ENCODE measurements at regions not wholly inside any gene's neighbourhood (a gene's known extent, or its start where the extent isn't known, plus 50 kb on each side); places are given as distances from the start of the nearest gene placed in this dataset.

- H3K27me3 ChIP-seq (replicated peaks; ENCODE audit: control insufficient read depth, insufficient read depth, low read length), result no peaks in the 10 kb centered on the region
- no peak for TF ChIP-seq CTCF (IDR thresholded peaks at IDR 0.05; ENCODE audit: insufficient read depth, low read length, poor library complexity, severe bottlenecking)
- DNase-seq (ENCODE audit: extremely low read depth, insufficient read length), result no peak
- no peaks in the 10 kb centered on the region for H3K36me3 ChIP-seq (ENCODE audit: control insufficient read depth, insufficient read depth, low read length)
- H3K4me3 ChIP-seq (replicated peaks; ENCODE audit: low read depth, low read length), result no peak overlapping the region
These were observed 193.0 kb upstream of the ZNF217 start for GRCh38 chr20:53786445-53787267.

GRCh38 chr20:53786071-53786444 lies 192.4 kb upstream of the ZNF217 start:
- DNase-seq (ENCODE audit: extremely low read depth, insufficient read length), result no peak
- no peak for TF ChIP-seq CTCF (IDR thresholded peaks at IDR 0.05; ENCODE audit: insufficient read depth, low read length, poor library complexity, severe bottlenecking)
- H3K4me3 ChIP-seq (replicated peaks; ENCODE audit: low read depth, low read length), result no peak overlapping the region
- no peaks in the 10 kb centered on the region for H3K36me3 ChIP-seq (ENCODE audit: control insufficient read depth, insufficient read depth, low read length)
- H3K27me3 ChIP-seq (replicated peaks; ENCODE audit: control insufficient read depth, insufficient read depth, low read length), result no peaks in the 10 kb centered on the region

DNA sequence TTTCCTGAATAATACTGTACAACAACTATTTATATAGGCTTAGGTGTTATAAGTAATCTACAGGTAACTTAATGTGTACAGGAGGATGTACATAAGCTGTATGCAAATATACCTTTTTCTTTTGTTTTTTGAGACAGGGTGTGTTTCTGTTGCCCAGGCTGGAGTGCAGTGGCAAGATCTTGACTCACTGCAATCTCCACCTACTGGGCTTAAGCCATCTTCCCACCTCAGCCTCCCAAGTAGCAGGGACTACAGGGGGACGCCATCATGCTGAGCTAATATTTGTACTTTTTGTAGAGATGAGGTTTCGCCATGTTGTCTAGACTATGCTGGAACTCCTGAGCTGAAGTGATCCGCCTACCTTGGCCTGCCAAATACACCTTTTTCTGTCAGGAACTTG lies 191.7 kb upstream of the ZNF217 start:
- no peak for TF ChIP-seq CTCF (IDR thresholded peaks at IDR 0.05; ENCODE audit: insufficient read depth, low read length, poor library complexity, severe bottlenecking)
- no peak for DNase-seq (ENCODE audit: extremely low read depth, insufficient read length)
- Histone ChIP-seq H3K27me3 (replicated peaks; ENCODE audit: control insufficient read depth, insufficient read depth, low read length) (no peaks in the 10 kb centered on the region), H3K4me3 (replicated peaks; ENCODE audit: low read depth, low read length) (no peak overlapping the region), H3K36me3 (ENCODE audit: control insufficient read depth, insufficient read depth, low read length) (no peaks in the 10 kb centered on the region)

- TF ChIP-seq CTCF (IDR thresholded peaks at IDR 0.05; ENCODE audit: insufficient read depth, low read length, poor library complexity, severe bottlenecking), result no peak
- DNase-seq (ENCODE audit: extremely low read depth, insufficient read length), result no peak
- H3K4me3 ChIP-seq (replicated peaks; ENCODE audit: low read depth, low read length), result no peak overlapping the region
- no peaks in the 10 kb centered on the region for H3K27me3 ChIP-seq (replicated peaks; ENCODE audit: control insufficient read depth, insufficient read depth, low read length)
- no peaks in the 10 kb centered on the region for H3K36me3 ChIP-seq (ENCODE audit: control insufficient read depth, insufficient read depth, low read length)
These were observed 190.1 kb upstream of the ZNF217 start for GRCh38 chr20:53783768-53784167.

DNA sequence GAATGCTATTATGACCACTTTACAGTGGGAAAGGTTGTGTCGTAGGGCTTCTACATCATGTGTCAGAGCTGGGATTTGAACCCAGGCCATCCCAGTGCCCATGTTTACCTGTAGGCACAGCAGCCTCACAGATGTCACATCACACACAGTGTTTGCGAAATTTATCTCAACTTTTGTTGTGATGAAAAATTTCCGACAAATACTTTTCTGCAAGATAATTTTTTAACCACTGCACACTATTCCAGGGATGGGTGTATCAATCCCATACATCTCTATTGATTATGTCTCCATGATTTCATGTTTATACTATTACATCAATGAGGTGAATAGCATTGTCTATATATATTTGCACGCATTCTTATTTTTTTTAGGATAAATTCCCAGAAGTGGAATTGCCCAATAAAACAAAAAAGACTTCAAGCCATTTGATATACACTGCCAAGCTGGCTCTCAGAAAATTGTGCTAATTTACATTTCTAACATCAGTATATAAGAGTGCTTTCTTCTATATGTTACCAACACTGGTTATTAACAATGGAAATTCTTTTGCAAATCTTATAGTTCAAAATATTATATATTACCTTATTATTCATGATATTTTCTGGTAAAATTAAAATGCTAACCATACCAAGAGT lies 189.1 kb upstream of the ZNF217 start:
- TF ChIP-seq CTCF (IDR thresholded peaks at IDR 0.05; ENCODE audit: insufficient read depth, low read length, poor library complexity, severe bottlenecking), result no peak
- Histone ChIP-seq H3K36me3 (ENCODE audit: control insufficient read depth, insufficient read depth, low read length) (no peaks in the 10 kb centered on the region), H3K4me3 (replicated peaks; ENCODE audit: low read depth, low read length) (no peak overlapping the region), H3K27me3 (replicated peaks; ENCODE audit: control insufficient read depth, insufficient read depth, low read length) (no peaks in the 10 kb centered on the region)
- DNase-seq (ENCODE audit: extremely low read depth, insufficient read length), result no peak
